ENCODE measurements at regions not wholly inside any gene's neighbourhood (a gene's known extent, or its start where the extent isn't known, plus 50 kb on each side); places are given as distances from the start of the nearest gene placed in this dataset.
"Not testable (repeated sequence)": the region's sequence is repeated elsewhere in the genome, so short reads cannot be mapped to it uniquely, and the experiment has no call there.

GRCh38 chr16:46428108-46429061 lies 192.8 kb downstream of the SHCBP1 start:
- TF ChIP-seq POLR2A (IDR thresholded peaks at IDR 0.05) (no peak), CTCF (IDR thresholded peaks at IDR 0.05 in 4 of 5, conservative IDR thresholded peaks at IDR 0.05 in 1 of 5) (no peak)
- no peak for DNase-seq
- in situ Hi-C loops (cut with MboI; ENCODE audit: low sequenced_read_pairs in 4 of 4) = no loop called here

GRCh38 chr16:46427340-46428107 lies 193.7 kb downstream of the SHCBP1 start:
- TF ChIP-seq CTCF (IDR thresholded peaks at IDR 0.05 in 4 of 5, conservative IDR thresholded peaks at IDR 0.05 in 1 of 5) (no peak), POLR2A (IDR thresholded peaks at IDR 0.05) (no peak)
- ATAC-seq (no peak), DNase-seq (no peak)
- Histone ChIP-seq H3K9me3 (no peaks in the 10 kb centered on the region), H3K27ac (no peak overlapping the region), H3K27me3 (peaks cover 12 to 18% (median 17%) of the 10 kb centered on the region in 3 donors), H3K36me3 (no peaks in the 10 kb centered on the region), H3K4me3 (no peak overlapping the region), H3K4me1 (no peaks in the 10 kb centered on the region)
- intact Hi-C loops (cut with DNase I; ENCODE audit: low total_unique reads) (no loop called here), in situ Hi-C loops (cut with MboI; ENCODE audit: low sequenced_read_pairs in 4 of 4) (no loop called here)

More at GRCh38 chr16:46428108-46429061, 192.8 kb downstream of the SHCBP1 start:
- no peaks in the 10 kb centered on the region for H3K36me3 ChIP-seq
- no peaks in the 10 kb centered on the region for H3K4me1 ChIP-seq
- no peak for ATAC-seq
- peaks cover 12 to 18% (median 17%) of the 10 kb centered on the region in 3 donors for H3K27me3 ChIP-seq
- H3K9me3 ChIP-seq = no peaks in the 10 kb centered on the region
- no peak overlapping the region for H3K27ac ChIP-seq
- intact Hi-C loops (cut with DNase I; ENCODE audit: low total_unique reads) = no loop called here
- no peak overlapping the region for H3K4me3 ChIP-seq

GRCh38 chr16:46426336-46426735 lies 194.8 kb downstream of the SHCBP1 start:
- ATAC-seq = no peak

GRCh38 chr16:46404028-46404427 lies 217.2 kb downstream of the SHCBP1 start:
- H3K27me3 ChIP-seq = no peaks in the 10 kb centered on the region
- no peaks in the 10 kb centered on the region for H3K4me1 ChIP-seq
- no peaks in the 10 kb centered on the region for H3K36me3 ChIP-seq
- no peak for DNase-seq
- no peak for ATAC-seq
- in situ Hi-C loops (cut with MboI; ENCODE audit: low sequenced_read_pairs in 4 of 4) = no loop called here
- no peak overlapping the region for H3K27ac ChIP-seq
- no peaks in the 10 kb centered on the region for H3K9me3 ChIP-seq
- no peak for TF ChIP-seq POLR2A (IDR thresholded peaks at IDR 0.05)
- no peak for TF ChIP-seq CTCF (IDR thresholded peaks at IDR 0.05 in 4 of 5, conservative IDR thresholded peaks at IDR 0.05 in 1 of 5)
- H3K4me3 ChIP-seq = no peak overlapping the region
- intact Hi-C loops (cut with DNase I; ENCODE audit: low total_unique reads) = no loop called here

More at GRCh38 chr16:46426336-46426735, 194.8 kb downstream of the SHCBP1 start:
- Histone ChIP-seq H3K27ac (no peak overlapping the region), H3K36me3 (no peaks in the 10 kb centered on the region), H3K9me3 (no peaks in the 10 kb centered on the region), H3K27me3 (peaks cover 12 to 18% (median 17%) of the 10 kb centered on the region in 3 donors), H3K4me3 (no peak overlapping the region), H3K4me1 (no peaks in the 10 kb centered on the region)
- no peak for DNase-seq
- intact Hi-C loops (cut with DNase I; ENCODE audit: low total_unique reads) = no loop called here
- in situ Hi-C loops (cut with MboI; ENCODE audit: low sequenced_read_pairs in 4 of 4) = no loop called here
- TF ChIP-seq POLR2A (IDR thresholded peaks at IDR 0.05) (no peak), CTCF (IDR thresholded peaks at IDR 0.05 in 4 of 5, conservative IDR thresholded peaks at IDR 0.05 in 1 of 5) (no peak)

- intact Hi-C loops (cut with DNase I; ENCODE audit: low total_unique reads); H3K4me1 ChIP-seq; ATAC-seq; H3K27ac ChIP-seq; H3K9me3 ChIP-seq; H3K4me3 ChIP-seq; H3K27me3 ChIP-seq; in situ Hi-C loops (cut with MboI; ENCODE audit: low sequenced_read_pairs in 4 of 4); DNase-seq; H3K36me3 ChIP-seq: not testable (repeated sequence)
These were observed 222.6 kb downstream of the SHCBP1 start for GRCh38 chr16:46398559-46398958.

DNA sequence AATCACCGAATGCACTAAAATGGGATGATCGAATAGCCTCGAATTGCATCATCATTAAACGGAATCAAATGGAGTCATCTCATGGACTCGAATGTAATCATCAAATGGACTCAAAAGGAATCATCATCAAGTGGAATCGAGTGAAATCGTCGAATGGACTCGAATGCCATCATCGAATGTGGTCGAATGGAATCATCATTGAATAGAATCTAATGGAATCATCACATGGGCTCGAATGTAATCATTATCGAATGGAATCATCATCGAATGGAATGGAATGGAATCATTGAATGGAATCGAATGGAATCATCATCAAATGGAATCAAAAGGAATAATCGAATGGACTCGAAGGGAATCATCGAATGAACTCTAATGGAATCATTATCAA lies 224.3 kb downstream of the SHCBP1 start:
- H3K27me3 ChIP-seq; in situ Hi-C loops (cut with MboI; ENCODE audit: low sequenced_read_pairs in 4 of 4): not testable (repeated sequence)

DNA sequence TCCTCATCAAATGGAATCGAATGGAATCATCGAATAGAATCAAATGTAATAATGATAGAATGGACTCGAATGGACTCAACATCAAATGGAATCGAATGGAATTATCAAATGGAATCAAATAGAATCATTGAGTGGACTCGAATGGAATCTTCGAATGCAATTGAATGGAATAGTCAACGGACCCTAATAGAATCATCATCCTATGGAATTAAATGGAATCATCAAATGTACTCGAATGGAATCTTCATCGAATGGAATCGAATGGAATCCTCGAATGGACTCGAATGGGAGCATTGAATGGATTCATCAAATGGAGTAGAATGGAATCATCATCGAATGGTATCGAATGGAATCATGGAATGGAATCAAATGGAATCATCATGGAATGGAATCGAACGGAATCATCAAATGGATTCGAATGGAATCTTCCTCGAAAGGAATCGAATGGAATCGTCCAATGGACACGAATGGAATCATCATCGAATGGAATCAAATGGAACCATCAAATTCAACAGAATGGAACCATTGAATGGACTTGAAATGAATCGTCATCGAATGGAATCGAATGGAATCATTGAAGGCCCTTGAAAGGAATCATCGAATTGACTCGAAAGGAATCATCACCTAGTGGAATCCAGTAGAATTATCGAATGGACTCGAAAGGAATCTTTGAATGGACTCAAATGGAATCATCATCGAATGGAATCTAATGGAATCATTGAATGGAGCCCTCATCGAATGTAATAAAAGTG lies 224.9 kb downstream of the SHCBP1 start:
- H3K36me3 ChIP-seq; H3K27me3 ChIP-seq; in situ Hi-C loops (cut with MboI; ENCODE audit: low sequenced_read_pairs in 4 of 4); H3K9me3 ChIP-seq; intact Hi-C loops (cut with DNase I; ENCODE audit: low total_unique reads); H3K27ac ChIP-seq; DNase-seq; H3K4me3 ChIP-seq; H3K4me1 ChIP-seq; ATAC-seq: not testable (repeated sequence)

More for the DNA sequence above, 224.3 kb downstream of the SHCBP1 start:
- H3K27ac ChIP-seq; H3K9me3 ChIP-seq; H3K4me3 ChIP-seq; intact Hi-C loops (cut with DNase I; ENCODE audit: low total_unique reads); H3K36me3 ChIP-seq; DNase-seq; H3K4me1 ChIP-seq; ATAC-seq: not testable (repeated sequence)

Measured in gastrocnemius medialis (tissue), 4 donors.